ENCODE measurements at regions not wholly inside any gene's neighbourhood (a gene's known extent, or its start where the extent isn't known, plus 50 kb on each side); places are given as distances from the start of the nearest gene placed in this dataset.

GRCh38 chr1:221612047-221612777 lies 129.7 kb downstream of the DUSP10 start:
- TF ChIP-seq CTCF (conservative IDR thresholded peaks at IDR 0.05; ENCODE audit: low read depth, low read length), result no peak
- TF ChIP-seq EZH2 (IDR thresholded peaks at IDR 0.05; ENCODE audit: low read length, unreplicated experiment), result no peak
- TF ChIP-seq EZH2phosphoT487 (IDR thresholded peaks at IDR 0.05; ENCODE audit: borderline replicate concordance, low read length), result no peak

Data from PC-3 (cell line).